GM10248 (cell line): ENCODE measurements at regions not wholly inside any gene's neighbourhood (a gene's known extent, or its start where the extent isn't known, plus 50 kb on each side); places are given as distances from the start of the nearest gene placed in this dataset.

Source experiments
- CTCF ChIA-PET: fragments of 300-600 bp; sonication (Branson Sonifier 250); formaldehyde crosslinking; extraction: SDS; loops from one replicate; lab custom pipeline; 2021; ENCODE audit warnings: antibody characterized with exemption; lab: Yijun Ruan, JAX
- POLR2A ChIA-PET: fragments of 350-650 bp; sonication (Branson Sonifier 250); formaldehyde crosslinking; extraction: SDS; loops from one replicate; lab custom pipeline; 2020; ENCODE audit warnings: antibody characterized with exemption; lab: Yijun Ruan, JAX
- DNase-seq: peaks from one replicate; pipeline ENCODE4 v3.0.0; 2012; ENCODE audit errors: extremely low spot score
- CTCF ChIP-seq: IDR thresholded peaks from 2 replicates; pipeline ENCODE4 v1.5.1; 2012; ENCODE audit warnings: mild to moderate bottlenecking, low read depth; ENCODE audit errors: extremely low read depth, missing control alignments, control extremely low read depth

- TF ChIP-seq CTCF: no peak
- POLR2A ChIA-PET: no interaction called here
- DNase-seq: no peak
- CTCF ChIA-PET: interaction anchor here (1.7 kb wide), 1 partner anchor 12 kb away, joined by 5 read pairs; no protein-coding TSS in a partner anchor
Observed at GRCh38 chr4:148812101-148812500, 369.9 kb upstream of the NR3C2 start.

- DNase-seq: no peak
- no peak for TF ChIP-seq CTCF
- CTCF ChIA-PET: interaction anchor here (1.0 kb wide), 1 partner anchor 14 kb away, joined by 6 read pairs; no protein-coding TSS in a partner anchor
- POLR2A ChIA-PET: no interaction called here
Observed at GRCh38 chr4:148810461-148810860, 368.2 kb upstream of the NR3C2 start.

GRCh38 chr4:148808416-148808815, 366.2 kb upstream of the NR3C2 start:
- ChIA-PET CTCF (no interaction called here), POLR2A (no interaction called here)
- TF ChIP-seq CTCF: no peak
- DNase-seq: no peak

- DNase-seq: no peak
- CTCF ChIA-PET: interaction anchor here (1.0 to 1.7 kb wide), 2 partner anchors 20 to 23 kb away, joined by 4 to 5 read pairs; no protein-coding TSS in a partner anchor
- TF ChIP-seq CTCF: no peak
- POLR2A ChIA-PET: no interaction called here
Observed at GRCh38 chr4:148800940-148801339, 358.7 kb upstream of the NR3C2 start.

GRCh38 chr4:148800336-148800885, 358.2 kb upstream of the NR3C2 start:
- ChIA-PET CTCF (no interaction called here), POLR2A (no interaction called here)
- no peak for DNase-seq
- no peak for TF ChIP-seq CTCF

- DNase-seq: no peak
- ChIA-PET POLR2A (no interaction called here), CTCF (interaction anchor here (0.7 to 1.1 kb wide), 3 partner anchors 14 to 28 kb away, joined by 3 read pairs; no protein-coding TSS in a partner anchor)
- no peak for TF ChIP-seq CTCF
Observed at GRCh38 chr4:148795156-148795864, 353.1 kb upstream of the NR3C2 start.
